K562 (cell line): ENCODE measurements at regions not wholly inside any gene's neighbourhood (a gene's known extent, or its start where the extent isn't known, plus 50 kb on each side); places are given as distances from the start of the nearest gene placed in this dataset.

ENCODE experiments used
- CBFB ChIP-seq: sonication (generic); formaldehyde crosslinking; IDR thresholded peaks from 2 replicates; pipeline ENCODE4 v1.4.0; 2020; ENCODE audit warnings: mild to moderate bottlenecking, missing genetic modification reagents
- TFAP4 ChIP-seq: sonication (generic); formaldehyde crosslinking; IDR thresholded peaks from 2 replicates; pipeline ENCODE4 v1.8.0; 2022; ENCODE audit warnings: missing genetic modification reagents, mild to moderate bottlenecking, moderate library complexity, borderline replicate concordance
- ZNF512 ChIP-seq: IDR thresholded peaks from 2 replicates; pipeline ENCODE4 v1.6.1; 2016; ENCODE audit warnings: missing genetic modification characterization, missing compliant biosample characterization

GRCh38 chr17:34126496-34126895, 128.6 kb upstream of the CCL2 start:
- TF ChIP-seq ZNF512 (tag): no peak
- no peak for TF ChIP-seq CBFB (CRISPR knock-in tag)
- no peak for TF ChIP-seq TFAP4 (CRISPR knock-in tag)
